ENCODE measurements at regions not wholly inside any gene's neighbourhood (a gene's known extent, or its start where the extent isn't known, plus 50 kb on each side); places are given as distances from the start of the nearest gene placed in this dataset.

GRCh38 chr14:86015511-86015910 is 485.6 kb downstream of the FLRT2 start:
- no peak for DNase-seq

DNA sequence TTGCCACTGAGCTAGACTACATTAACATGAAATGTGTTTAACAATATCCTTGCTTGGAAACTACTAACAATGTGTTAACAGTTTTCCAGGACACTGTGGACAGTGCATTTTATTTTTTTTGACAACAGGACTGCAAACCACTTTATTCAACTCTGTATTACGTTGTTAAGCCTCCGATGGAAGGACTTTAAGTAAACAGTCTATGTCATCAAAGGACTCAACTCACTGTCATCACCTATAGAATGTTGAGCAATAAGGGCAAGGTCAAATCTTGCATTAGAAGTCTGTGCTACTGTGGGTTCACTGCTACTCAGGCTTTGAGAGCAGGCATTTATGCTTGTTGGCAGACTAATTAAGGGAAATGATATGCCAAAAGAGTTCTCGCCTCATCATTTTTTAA is 483.7 kb downstream of the FLRT2 start:
- no peak for DNase-seq

GRCh38 chr14:86012461-86012860 is 482.5 kb downstream of the FLRT2 start:
- no peak for DNase-seq

DNA sequence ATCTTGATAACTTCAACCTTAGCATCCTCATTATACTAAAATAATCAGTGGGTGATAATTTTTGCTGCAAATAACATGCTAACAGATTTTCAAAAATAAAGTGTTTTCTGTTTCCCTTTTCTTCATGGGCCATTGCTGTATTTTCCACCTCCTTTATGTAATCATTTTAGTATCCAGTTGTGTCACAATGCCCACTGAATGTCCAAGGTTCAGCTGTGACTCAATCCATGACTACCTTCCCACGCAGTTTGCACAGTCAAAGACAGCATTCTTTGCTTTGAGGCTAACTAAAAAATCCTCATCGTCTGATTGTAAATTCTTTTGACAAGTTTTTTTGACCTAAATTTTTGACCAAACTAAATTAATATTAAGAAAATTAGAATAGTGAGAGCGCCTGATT is 474.1 kb downstream of the FLRT2 start:
- DNase-seq = no peak

- DNase-seq = no peak
These were observed 466.6 kb downstream of the FLRT2 start for GRCh38 chr14:85996551-85996950.

- DNase-seq = no peak
These were observed 461.2 kb downstream of the FLRT2 start for GRCh38 chr14:85991156-85991555.

- DNase-seq = no peak
These were observed 458.0 kb downstream of the FLRT2 start for GRCh38 chr14:85987907-85988306.

DNA sequence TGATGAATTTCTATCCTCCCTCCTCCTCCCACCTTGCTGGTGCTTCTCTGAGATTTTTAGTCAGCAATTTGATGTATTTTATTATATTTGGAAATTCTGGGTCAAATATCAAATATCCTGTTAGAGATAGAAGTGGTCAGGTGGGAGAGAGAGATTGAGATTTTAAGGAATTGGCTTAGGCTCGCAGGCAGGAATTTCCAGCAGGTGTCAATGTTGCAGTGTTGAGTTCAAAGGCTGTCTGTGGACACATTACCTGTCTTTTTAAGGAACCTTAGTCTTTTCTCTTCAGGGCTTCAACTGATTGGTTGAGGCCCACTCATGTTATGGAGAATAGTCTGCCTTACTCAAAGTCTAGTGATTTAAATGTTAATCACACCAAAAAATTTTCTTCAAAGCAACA is 457.3 kb downstream of the FLRT2 start:
- DNase-seq = no peak

DNA sequence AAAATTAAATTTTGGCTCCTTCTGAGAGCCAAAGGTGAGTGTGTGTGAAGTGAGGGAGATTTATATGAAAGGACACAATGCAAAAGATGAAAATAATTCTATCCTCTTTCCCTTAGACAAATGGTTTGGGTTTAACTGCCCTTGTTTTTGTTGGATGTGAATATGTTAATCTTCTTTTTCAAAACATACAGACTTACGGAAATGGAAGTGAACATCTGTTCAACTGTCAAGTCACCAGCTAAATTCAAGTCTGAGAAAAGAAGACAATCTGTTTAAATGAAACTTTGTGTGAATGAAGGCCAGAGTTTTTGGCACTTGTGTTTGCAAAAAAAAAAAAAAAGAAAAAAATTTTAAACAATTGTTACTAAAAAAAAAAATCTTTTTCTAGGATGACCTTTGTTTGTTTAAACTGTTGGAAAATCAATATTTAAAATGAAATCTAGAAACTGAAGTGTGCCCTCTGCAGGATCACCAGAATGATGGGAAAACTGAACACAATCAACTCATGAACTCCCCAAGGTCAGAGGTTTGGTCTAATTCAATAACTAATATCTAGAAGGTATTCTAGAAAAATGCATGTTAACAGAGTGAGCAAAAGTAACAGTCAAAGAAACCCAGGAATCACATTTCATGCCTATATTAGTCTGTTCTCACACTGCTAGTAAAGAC is 448.8 kb downstream of the FLRT2 start:
- DNase-seq = no peak

GRCh38 chr14:85974602-85975001 is 444.7 kb downstream of the FLRT2 start:
- DNase-seq = no peak

- DNase-seq = no peak
These were observed 433.5 kb downstream of the FLRT2 start for GRCh38 chr14:85963486-85963885.

- DNase-seq = no peak
These were observed 430.8 kb downstream of the FLRT2 start for GRCh38 chr14:85960756-85961155.

DNA sequence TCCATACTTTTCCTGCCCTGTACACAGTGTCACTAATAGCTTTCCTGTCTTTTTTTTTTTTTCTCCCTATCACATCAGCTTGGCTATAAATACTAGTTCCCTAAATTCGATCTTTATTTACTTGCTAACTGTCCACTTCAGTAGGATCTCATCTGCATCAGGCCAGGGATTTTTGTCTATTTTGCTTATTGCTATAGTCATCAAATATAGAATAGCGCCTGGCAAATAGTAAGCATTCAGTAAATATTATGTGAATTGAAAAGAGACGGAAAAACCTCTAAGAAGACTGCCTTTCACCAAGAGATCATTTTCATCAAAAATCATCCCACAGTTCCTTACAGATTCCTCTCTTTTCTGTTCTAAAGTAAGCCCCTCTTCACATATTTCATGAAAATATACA is 429.1 kb downstream of the FLRT2 start:
- DNase-seq = no peak

DNA sequence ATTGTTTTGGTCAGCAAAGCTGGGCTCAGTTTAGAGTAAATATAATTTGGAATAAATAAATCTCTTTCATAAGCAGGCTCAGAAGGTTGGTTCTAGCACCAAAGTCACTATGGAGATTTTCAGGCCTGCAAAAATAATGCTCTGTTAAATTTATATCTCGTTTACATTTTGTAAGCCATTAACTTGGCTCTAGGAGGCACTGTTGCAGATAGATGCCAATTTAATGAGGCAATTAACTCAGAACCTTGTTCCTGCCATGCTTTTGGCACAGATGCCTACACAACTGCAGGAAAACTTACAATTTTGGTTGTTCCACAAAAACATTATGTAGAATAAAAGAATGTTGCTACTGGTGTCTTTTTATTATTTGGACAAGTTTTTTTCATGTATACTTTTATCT is 428.1 kb downstream of the FLRT2 start:
- DNase-seq = no peak

GRCh38 chr14:85953265-85953664 is 423.3 kb downstream of the FLRT2 start:
- DNase-seq = no peak

DNA sequence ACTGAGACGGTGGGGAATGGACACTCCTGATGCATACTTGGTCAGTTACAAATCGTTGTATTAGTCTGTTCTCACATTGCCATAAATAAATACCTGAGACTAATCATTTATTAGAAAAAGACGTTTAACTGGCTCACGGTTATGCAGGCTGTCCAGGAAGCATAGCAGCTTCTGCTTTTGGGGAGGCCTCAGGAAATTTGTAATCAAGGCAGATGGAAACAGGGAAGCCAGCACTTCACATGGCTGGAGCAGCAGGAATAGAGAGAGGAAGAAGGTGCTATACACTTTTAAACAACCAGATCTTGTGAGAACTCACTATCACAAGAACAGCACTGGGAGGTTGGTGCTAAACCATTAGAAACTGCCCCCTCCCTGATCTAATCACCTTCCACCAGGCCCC is 418.2 kb downstream of the FLRT2 start:
- no peak for DNase-seq

DNA sequence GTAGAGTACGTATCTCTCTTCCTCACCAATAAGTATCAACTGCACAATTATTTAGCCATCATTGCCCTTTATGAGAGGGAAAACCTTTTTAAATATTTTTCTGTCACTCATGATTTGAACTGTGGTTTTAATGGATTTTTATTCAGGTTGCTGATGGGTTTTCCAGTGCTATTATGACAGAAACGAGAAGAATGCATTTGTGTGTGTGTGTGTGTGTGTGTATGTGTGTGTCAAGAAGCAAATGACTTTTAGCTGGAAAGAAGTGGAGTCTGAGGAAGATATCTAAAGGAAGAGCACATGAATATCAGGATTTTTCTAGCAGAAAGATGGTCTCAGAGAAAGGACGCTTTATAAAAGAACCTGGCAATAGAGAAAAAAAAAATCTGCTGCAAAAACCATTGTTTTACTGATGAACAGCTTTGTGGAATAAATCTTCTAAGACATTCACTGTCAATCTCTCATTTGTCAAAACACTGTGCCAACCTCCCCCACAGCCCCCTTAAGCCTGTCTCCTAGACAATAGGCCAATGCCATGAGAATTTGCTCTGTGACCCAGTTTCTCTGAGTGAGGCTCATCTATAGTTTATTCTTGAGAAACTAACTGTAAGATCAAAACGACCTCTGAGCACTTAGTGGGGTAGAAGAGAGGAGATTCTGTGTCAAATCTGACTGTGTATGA is 417.7 kb downstream of the FLRT2 start:
- DNase-seq = no peak

DNA sequence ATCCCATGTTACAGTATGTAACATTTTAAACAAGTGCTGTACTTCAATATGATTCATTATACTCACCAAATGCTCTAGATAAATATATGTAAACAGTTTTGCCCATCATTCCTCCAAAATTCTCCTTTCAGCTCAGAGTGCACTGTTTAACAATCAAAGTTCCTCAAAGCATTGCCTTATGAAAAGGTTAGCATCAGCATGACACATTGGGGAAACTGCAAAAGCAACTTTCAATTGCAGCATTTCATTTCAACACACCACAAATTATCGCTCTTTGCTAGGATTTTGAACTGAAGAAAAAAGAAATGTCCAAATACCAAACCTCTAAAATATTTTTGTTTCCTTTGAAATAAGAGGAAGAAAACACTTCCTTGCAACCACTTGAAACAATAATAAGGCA is 413.2 kb downstream of the FLRT2 start:
- no peak for DNase-seq

- DNase-seq = no peak
These were observed 404.9 kb downstream of the FLRT2 start for GRCh38 chr14:85934886-85935254.

- DNase-seq = peak; percentile 77
These were observed 404.4 kb downstream of the FLRT2 start for GRCh38 chr14:85934123-85934885.

GRCh38 chr14:85921241-85921640 is 391.3 kb downstream of the FLRT2 start:
- DNase-seq = no peak

GRCh38 chr14:85917716-85918115 is 387.8 kb downstream of the FLRT2 start:
- DNase-seq = no peak

- DNase-seq = no peak
These were observed 385.8 kb downstream of the FLRT2 start for GRCh38 chr14:85915711-85916110.

GRCh38 chr14:85912141-85912540 is 382.2 kb downstream of the FLRT2 start:
- DNase-seq = no peak
